Activated CD4-positive, alpha-beta T cell treated with anti-CD3 and anti-CD28 coated beads for 36 hours (primary cell): ENCODE measurements at regions not wholly inside any gene's neighbourhood (a gene's known extent, or its start where the extent isn't known, plus 50 kb on each side); places are given as distances from the start of the nearest gene placed in this dataset.

Experiments used
- ATAC-seq: fragments of 200-7000 bp; cut with Tn5 transposase; one replicate; pipeline ENCODE4 v1.10.0; 2021; ENCODE audit warnings: mild to moderate bottlenecking, moderate library complexity
- CTCF ChIA-PET: fragments of 350-600 bp; sonication (Branson Sonifier 250); formaldehyde crosslinking; loops from one replicate; lab custom pipeline; 2021; ENCODE audit warnings: antibody characterized with exemption; lab: Charles Lee
- POLR2A ChIA-PET: fragments of 350-600 bp; sonication (Branson Sonifier 250); formaldehyde crosslinking; loops from one replicate; lab custom pipeline; 2021; ENCODE audit warnings: antibody characterized with exemption, inconsistent platforms; lab: Charles Lee
- DNase-seq: peaks from one replicate; pipeline ENCODE4 v3.0.0-alpha.2; 2020
- H3K27ac Mint-ChIP-seq: one replicate; pipeline ENCODE4 v1.8.0; 2021; ENCODE audit warnings: mixed read lengths
- H3K27me3 Mint-ChIP-seq: one replicate; pipeline ENCODE4 v1.8.0; 2021; ENCODE audit warnings: mixed read lengths
- H3K36me3 Mint-ChIP-seq: one replicate; pipeline ENCODE4 v1.8.0; 2021; ENCODE audit warnings: low read depth, mixed read lengths
- H3K4me1 Mint-ChIP-seq: one replicate; pipeline ENCODE4 v1.8.0; 2021; ENCODE audit warnings: mixed read lengths
- H3K4me3 Mint-ChIP-seq: one replicate; pipeline ENCODE4 v1.8.0; 2021; ENCODE audit warnings: mild to moderate bottlenecking, moderate library complexity, mixed read lengths
- H3K9me3 Mint-ChIP-seq: one replicate; pipeline ENCODE4 v1.8.0; 2021; ENCODE audit warnings: low read depth, mixed read lengths
- intact Hi-C, 2 experiments: fragments of 100-400 bp; cut with DNase I in 1 of 2; cut with micrococcal nuclease in 1 of 2; formaldehyde crosslinking; loops; one replicate each; pipeline versions ENCODE4 v1.14.2 to v1.15.1; 2022 to 2024; cut with DNase I, micrococcal nuclease

- Mint-ChIP-seq H3K27me3 (peaks cover 19% of the 10 kb centered on the region), H3K27ac (no peak overlapping the region), H3K4me1 (peaks cover 25% of the 10 kb centered on the region), H3K4me3 (no peak overlapping the region), H3K36me3 (no peaks in the 10 kb centered on the region), H3K9me3 (no peaks in the 10 kb centered on the region)
- intact Hi-C loops, result no loop called here
- CTCF ChIA-PET, result no interaction called here
- ATAC-seq, result no peak
- POLR2A ChIA-PET, result no interaction called here
- no peak for DNase-seq
Measured at GRCh38 chr18:61948281-61948741, 55.5 kb upstream of the RNF152 start.

DNA sequence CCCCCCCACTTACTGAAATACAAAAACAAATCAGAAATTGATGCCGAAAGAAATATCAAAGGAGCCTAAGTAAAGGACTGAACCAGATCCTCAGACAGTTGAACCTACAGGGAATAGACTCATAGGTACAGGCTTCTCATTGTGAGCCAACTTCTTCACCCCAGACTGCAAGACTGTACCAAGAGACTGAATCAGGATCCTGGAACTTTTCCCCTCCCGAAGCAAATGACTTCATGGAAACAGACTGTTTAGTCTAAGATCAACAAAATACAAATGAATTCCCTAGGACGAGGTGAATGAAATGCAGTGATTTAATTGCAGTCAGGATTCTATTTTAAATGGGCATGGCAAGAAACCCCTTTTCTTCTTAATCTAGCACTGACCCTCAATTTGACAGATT, 53.6 kb upstream of the RNF152 start:
- DNase-seq (no peak), ATAC-seq (no peak)
- Mint-ChIP-seq H3K4me3 (no peak overlapping the region), H3K36me3 (no peaks in the 10 kb centered on the region), H3K9me3 (no peaks in the 10 kb centered on the region), H3K4me1 (peaks cover 19% of the 10 kb centered on the region), H3K27ac (no peak overlapping the region), H3K27me3 (peaks cover 19% of the 10 kb centered on the region)
- ChIA-PET CTCF (no interaction called here), POLR2A (no interaction called here)
- intact Hi-C loops, result no loop called here

GRCh38 chr18:61943175-61943964, 50.6 kb upstream of the RNF152 start:
- ChIA-PET CTCF (interaction anchor here (1.4 kb wide), 1 partner anchor 14 kb away, joined by 4 read pairs; no protein-coding TSS in a partner anchor), POLR2A (no interaction called here)
- H3K27me3 Mint-ChIP-seq, result peaks cover 7% of the 10 kb centered on the region
- intact Hi-C loops, result no loop called here
- no peak overlapping the region for H3K4me3 Mint-ChIP-seq
- H3K36me3 Mint-ChIP-seq, result no peaks in the 10 kb centered on the region
- DNase-seq, result no peak
- no peak overlapping the region for H3K27ac Mint-ChIP-seq
- H3K9me3 Mint-ChIP-seq, result peaks cover 5% of the 10 kb centered on the region
- ATAC-seq, result no peak
- H3K4me1 Mint-ChIP-seq, result peaks cover 21% of the 10 kb centered on the region
